ENCODE measurements at regions not wholly inside any gene's neighbourhood (a gene's known extent, or its start where the extent isn't known, plus 50 kb on each side); places are given as distances from the start of the nearest gene placed in this dataset.

DNA sequence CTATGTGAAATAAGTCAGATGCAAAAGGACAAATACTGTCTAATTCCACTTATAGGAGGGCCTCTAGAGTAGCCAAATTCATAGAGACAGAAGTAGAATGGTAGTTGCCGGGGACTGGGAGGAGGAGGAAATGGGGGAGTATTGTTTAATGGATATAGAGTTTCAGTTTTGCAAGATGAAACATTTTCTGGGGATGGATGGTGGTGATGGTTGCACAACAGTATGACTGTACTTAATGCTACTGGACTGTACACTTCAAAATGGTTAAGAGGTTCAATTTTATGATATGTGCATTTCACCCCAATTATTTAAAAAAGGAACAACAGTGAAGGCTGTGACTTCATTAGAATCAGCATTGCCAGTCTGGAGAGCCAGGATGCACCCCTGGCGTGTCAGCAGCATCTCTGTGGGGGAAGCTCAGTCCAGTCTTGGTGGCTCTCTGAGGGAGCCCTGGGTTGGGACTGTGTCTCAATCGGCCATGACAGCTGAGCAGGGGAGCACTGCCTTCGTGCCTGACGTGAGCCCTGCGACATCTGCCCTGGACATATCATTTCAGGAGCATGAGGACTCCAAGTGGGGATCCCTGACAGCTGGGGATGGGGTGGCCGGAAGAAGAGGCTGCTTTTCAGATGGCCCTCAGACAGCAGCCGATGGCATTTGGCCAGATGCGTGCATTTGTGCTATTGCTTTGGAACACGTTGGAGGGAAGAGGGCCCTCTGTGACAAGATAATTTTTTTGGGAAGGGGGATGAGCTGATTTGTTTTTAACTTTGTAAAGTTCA is 130.8 kb upstream of the STC2 start:
- no peak for TF ChIP-seq FOS (IDR thresholded peaks at IDR 0.05; ENCODE audit: borderline replicate concordance, insufficient read depth, low read length)
- TF ChIP-seq POLR2A (IDR thresholded peaks at IDR 0.05; ENCODE audit: low read depth, low read length) = no peak
- TF ChIP-seq, protein P1, sequence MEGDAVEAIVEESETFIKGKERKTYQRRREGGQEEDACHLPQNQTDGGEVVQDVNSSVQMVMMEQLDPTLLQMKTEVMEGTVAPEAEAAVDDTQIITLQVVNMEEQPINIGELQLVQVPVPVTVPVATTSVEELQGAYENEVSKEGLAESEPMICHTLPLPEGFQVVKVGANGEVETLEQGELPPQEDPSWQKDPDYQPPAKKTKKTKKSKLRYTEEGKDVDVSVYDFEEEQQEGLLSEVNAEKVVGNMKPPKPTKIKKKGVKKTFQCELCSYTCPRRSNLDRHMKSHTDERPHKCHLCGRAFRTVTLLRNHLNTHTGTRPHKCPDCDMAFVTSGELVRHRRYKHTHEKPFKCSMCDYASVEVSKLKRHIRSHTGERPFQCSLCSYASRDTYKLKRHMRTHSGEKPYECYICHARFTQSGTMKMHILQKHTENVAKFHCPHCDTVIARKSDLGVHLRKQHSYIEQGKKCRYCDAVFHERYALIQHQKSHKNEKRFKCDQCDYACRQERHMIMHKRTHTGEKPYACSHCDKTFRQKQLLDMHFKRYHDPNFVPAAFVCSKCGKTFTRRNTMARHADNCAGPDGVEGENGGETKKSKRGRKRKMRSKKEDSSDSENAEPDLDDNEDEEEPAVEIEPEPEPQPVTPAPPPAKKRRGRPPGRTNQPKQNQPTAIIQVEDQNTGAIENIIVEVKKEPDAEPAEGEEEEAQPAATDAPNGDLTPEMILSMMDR (IDR thresholded peaks at IDR 0.05; ENCODE audit: extremely low read depth in 1 of 2, insufficient read depth in 1 of 2, low read depth in 1 of 2, low read length in 2 of 2) = no peak
- no peak for TF ChIP-seq EZH2 (IDR thresholded peaks at IDR 0.05; ENCODE audit: borderline replicate concordance, low read depth, low read length, severe bottlenecking)
- TF ChIP-seq MYC (IDR thresholded peaks at IDR 0.05; ENCODE audit: low read depth, low read length) = no peak
- TF ChIP-seq JUN (IDR thresholded peaks at IDR 0.05; ENCODE audit: borderline replicate concordance, insufficient read depth, insufficient read length, low read depth) = no peak
- TF ChIP-seq, protein P2, sequence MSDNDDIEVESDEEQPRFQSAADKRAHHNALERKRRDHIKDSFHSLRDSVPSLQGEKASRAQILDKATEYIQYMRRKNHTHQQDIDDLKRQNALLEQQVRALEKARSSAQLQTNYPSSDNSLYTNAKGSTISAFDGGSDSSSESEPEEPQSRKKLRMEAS (IDR thresholded peaks at IDR 0.05; ENCODE audit: insufficient read depth, insufficient read length) = no peak
- no peak overlapping the region for H3K9ac ChIP-seq (replicated peaks; ENCODE audit: extremely low read depth, insufficient read depth, low read length)
- ChIA-PET POLR2A (no interaction called here), CTCF (interaction anchor here (1.1 kb wide), 1 partner anchor 114 kb away, joined by 4 read pairs; no protein-coding TSS in a partner anchor)
- no peaks in the 10 kb centered on the region for H3K27me3 ChIP-seq (ENCODE audit: control insufficient read depth in 2 of 2, insufficient read depth in 2 of 2, low read length in 2 of 2)
- no peaks in the 10 kb centered on the region for H3K9me1 ChIP-seq (replicated peaks; ENCODE audit: control insufficient read depth, extremely low read depth, insufficient read depth, low read length)
- H4K20me1 ChIP-seq (replicated peaks; ENCODE audit: control insufficient read depth, extremely low read depth, insufficient read depth, low read length) = no peaks in the 10 kb centered on the region
- peaks cover 23% of the 10 kb centered on the region for H3K4me1 ChIP-seq (ENCODE audit: control insufficient read depth, extremely low read depth, insufficient read depth, low read length)
- dilution Hi-C loops (cut with MboI; ENCODE audit: extremely low pct_ligation_motif_present, low sequenced_read_pairs) = no loop called here
- DNase-seq (ENCODE audit: low read depth, low spot score) (no peak), FAIRE-seq (peak; percentile 24)
- no peaks in the 10 kb centered on the region for H3K9me3 ChIP-seq (replicated peaks; ENCODE audit: control insufficient read depth, insufficient read depth, low read length)
- H3K36me3 ChIP-seq (ENCODE audit: control insufficient read depth in 2 of 2, extremely low read depth in 1 of 2, insufficient read depth in 2 of 2, low read length in 2 of 2) = no peaks in the 10 kb centered on the region
- intact Hi-C loops (cut with micrococcal nuclease) = no loop called here
- H3K79me2 ChIP-seq (ENCODE audit: control insufficient read depth, insufficient read depth, low read length) = no peaks in the 10 kb centered on the region
- H3K4me2 ChIP-seq (ENCODE audit: insufficient read depth, low read length) = no peak overlapping the region
- no TSS peak for BruUV-seq (replicated peaks)
- no peak overlapping the region for H2AFZ ChIP-seq (ENCODE audit: low read depth, low read length)
- no peak overlapping the region for H3K4me3 ChIP-seq (replicated peaks in 1 of 3; ENCODE audit: insufficient read depth in 1 of 3, low read depth in 1 of 3, low read length in 3 of 3)
- no peak overlapping the region for H3K27ac ChIP-seq (ENCODE audit: insufficient read depth, low read depth, low read length)
